ENCODE measurements at regions not wholly inside any gene's neighbourhood (a gene's known extent, or its start where the extent isn't known, plus 50 kb on each side); places are given as distances from the start of the nearest gene placed in this dataset.

- TF ChIP-seq SP1 (IDR thresholded peaks at IDR 0.05): no peak
- TF ChIP-seq CTBP1 (IDR thresholded peaks at IDR 0.05; ENCODE audit: borderline replicate concordance): no peak
- TF ChIP-seq ZNF384 (IDR thresholded peaks at IDR 0.05): no peak
- TF ChIP-seq PKNOX1 (IDR thresholded peaks at IDR 0.05): no peak
- TF ChIP-seq FOXM1 (IDR thresholded peaks at IDR 0.05; ENCODE audit: borderline replicate concordance): no peak
- no peak for TF ChIP-seq NFRKB (IDR thresholded peaks at IDR 0.05)
- TF ChIP-seq FOXK2 (IDR thresholded peaks at IDR 0.05): no peak
- TF ChIP-seq TARDBP (IDR thresholded peaks at IDR 0.05): no peak
- no peak for TF ChIP-seq BHLHE40 (IDR thresholded peaks at IDR 0.05; ENCODE audit: borderline replicate concordance)
- TF ChIP-seq ELF4 (IDR thresholded peaks at IDR 0.05): no peak
Observed at GRCh38 chr13:40362502-40362901, 303.9 kb downstream of the FOXO1 start.
